NB4 (cell line): ENCODE measurements at regions not wholly inside any gene's neighbourhood (a gene's known extent, or its start where the extent isn't known, plus 50 kb on each side); places are given as distances from the start of the nearest gene placed in this dataset.

Source experiments
- MYC ChIP-seq: IDR thresholded peaks from 2 replicates; pipeline ENCODE4 v1.6.1; 2011; ENCODE audit warnings: low read depth, low read length
- TF ChIP-seq, protein P1 (sequence below): IDR thresholded peaks from one replicate; pipeline ENCODE4 v1.5.1; 2012; ENCODE audit warnings: low read depth, low read length

DNA sequence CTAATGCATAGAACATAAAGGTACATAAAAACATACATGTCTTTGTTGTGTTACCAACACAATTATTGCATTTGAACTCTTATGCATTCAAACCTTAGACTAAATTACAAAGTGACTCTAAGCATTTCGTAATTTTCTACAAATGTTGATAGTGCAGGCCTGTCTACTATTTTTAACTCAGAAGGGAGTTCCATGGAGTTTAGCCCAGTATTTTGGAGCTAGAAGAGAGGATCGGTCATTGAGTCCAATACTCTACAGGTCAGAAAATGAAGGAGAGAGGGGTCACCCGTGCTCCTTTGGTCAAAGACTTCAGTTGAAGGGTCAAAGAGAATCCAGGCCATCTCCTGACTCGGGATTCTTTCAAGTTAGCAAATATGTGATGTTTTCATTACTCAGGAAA, 55.3 kb upstream of the SRRM3 start:
- TF ChIP-seq, protein P1, sequence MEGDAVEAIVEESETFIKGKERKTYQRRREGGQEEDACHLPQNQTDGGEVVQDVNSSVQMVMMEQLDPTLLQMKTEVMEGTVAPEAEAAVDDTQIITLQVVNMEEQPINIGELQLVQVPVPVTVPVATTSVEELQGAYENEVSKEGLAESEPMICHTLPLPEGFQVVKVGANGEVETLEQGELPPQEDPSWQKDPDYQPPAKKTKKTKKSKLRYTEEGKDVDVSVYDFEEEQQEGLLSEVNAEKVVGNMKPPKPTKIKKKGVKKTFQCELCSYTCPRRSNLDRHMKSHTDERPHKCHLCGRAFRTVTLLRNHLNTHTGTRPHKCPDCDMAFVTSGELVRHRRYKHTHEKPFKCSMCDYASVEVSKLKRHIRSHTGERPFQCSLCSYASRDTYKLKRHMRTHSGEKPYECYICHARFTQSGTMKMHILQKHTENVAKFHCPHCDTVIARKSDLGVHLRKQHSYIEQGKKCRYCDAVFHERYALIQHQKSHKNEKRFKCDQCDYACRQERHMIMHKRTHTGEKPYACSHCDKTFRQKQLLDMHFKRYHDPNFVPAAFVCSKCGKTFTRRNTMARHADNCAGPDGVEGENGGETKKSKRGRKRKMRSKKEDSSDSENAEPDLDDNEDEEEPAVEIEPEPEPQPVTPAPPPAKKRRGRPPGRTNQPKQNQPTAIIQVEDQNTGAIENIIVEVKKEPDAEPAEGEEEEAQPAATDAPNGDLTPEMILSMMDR = no peak
- TF ChIP-seq MYC = no peak
